NCI-H82 (cell line): ENCODE measurements at regions not wholly inside any gene's neighbourhood (a gene's known extent, or its start where the extent isn't known, plus 50 kb on each side); places are given as distances from the start of the nearest gene placed in this dataset.

Source experiments
- DNase-seq: peaks from one replicate; lab custom pipeline; 2025; lab: John Stamatoyannopoulos, UW

- DNase-seq = no peak
Measured at GRCh38 chr6:89028774-89029173, 51.8 kb upstream of the PNRC1 start.

- no peak for DNase-seq
Measured at GRCh38 chr6:89027756-89028155, 52.8 kb upstream of the PNRC1 start.

GRCh38 chr6:89026151-89026550, 54.4 kb upstream of the PNRC1 start:
- no peak for DNase-seq

- no peak for DNase-seq
Measured at GRCh38 chr6:89025633-89026032, 54.9 kb upstream of the PNRC1 start.

GRCh38 chr6:89024456-89024855, 56.1 kb upstream of the PNRC1 start:
- no peak for DNase-seq

GRCh38 chr6:89023591-89024441, 56.7 kb upstream of the PNRC1 start:
- DNase-seq = no peak

- DNase-seq = no peak
Measured at GRCh38 chr6:89022798-89023197, 57.8 kb upstream of the PNRC1 start.

- no peak for DNase-seq
Measured at GRCh38 chr6:89021629-89022028, 58.2 kb upstream of the RNGTT start.

GRCh38 chr6:89015971-89016370, 52.6 kb upstream of the RNGTT start:
- DNase-seq = no peak

- DNase-seq = peak; percentile 1
Measured at GRCh38 chr6:89013438-89013837, 50.0 kb upstream of the RNGTT start.
